Activated CD4-positive, alpha-beta T cell treated with anti-CD3 and anti-CD28 coated beads, Interleukin-2, amount 50 U/mL, for 16 hours (primary cell): ENCODE measurements at regions not wholly inside any gene's neighbourhood (a gene's known extent, or its start where the extent isn't known, plus 50 kb on each side); places are given as distances from the start of the nearest gene placed in this dataset.

Experiments used
- DNase-seq: peaks from one replicate; pipeline ENCODE4 v3.0.0-alpha.2; 2020

GRCh38 chr14:100400115-100400514 is 77.0 kb downstream of the SLC25A47 start:
- DNase-seq: no peak

- DNase-seq: no peak
Measured at GRCh38 chr14:100401031-100401692, 78.0 kb downstream of the SLC25A47 start.

GRCh38 chr14:100401792-100402191 is 78.7 kb downstream of the SLC25A47 start:
- DNase-seq: no peak

GRCh38 chr14:100402631-100403030 is 79.5 kb downstream of the SLC25A47 start:
- DNase-seq: no peak

- DNase-seq: no peak
Measured at GRCh38 chr14:100403105-100403504, 80.0 kb downstream of the SLC25A47 start.

- no peak for DNase-seq
Measured at GRCh38 chr14:100403802-100404365, 80.7 kb downstream of the SLC25A47 start.

- no peak for DNase-seq
Measured at GRCh38 chr14:100404419-100404818, 81.3 kb downstream of the SLC25A47 start.

- DNase-seq: no peak
Measured at GRCh38 chr14:100405760-100406455, 82.8 kb downstream of the SLC25A47 start.

- DNase-seq: peak; percentile 22
Measured at GRCh38 chr14:100406505-100407131, 83.5 kb downstream of the SLC25A47 start.

- DNase-seq: no peak
Measured at GRCh38 chr14:100407376-100408102, 84.4 kb downstream of the SLC25A47 start.

- DNase-seq: no peak
Measured at GRCh38 chr14:100408350-100409002, 85.3 kb downstream of the SLC25A47 start.

GRCh38 chr14:100409003-100409360 is 85.8 kb downstream of the SLC25A47 start:
- DNase-seq: no peak

GRCh38 chr14:100409651-100410050 is 86.5 kb downstream of the SLC25A47 start:
- no peak for DNase-seq

GRCh38 chr14:100410056-100410565 is 87.0 kb downstream of the SLC25A47 start:
- no peak for DNase-seq

- no peak for DNase-seq
Measured at GRCh38 chr14:100413699-100414098, 90.6 kb downstream of the SLC25A47 start.

- DNase-seq: no peak
Measured at GRCh38 chr14:100415226-100415625, 92.1 kb downstream of the SLC25A47 start.

GRCh38 chr14:100416081-100416680 is 93.0 kb downstream of the SLC25A47 start:
- no peak for DNase-seq

GRCh38 chr14:100416921-100417860 is 94.1 kb downstream of the SLC25A47 start:
- no peak for DNase-seq

GRCh38 chr14:100419856-100420255 is 96.7 kb downstream of the SLC25A47 start:
- no peak for DNase-seq

- no peak for DNase-seq
Measured at GRCh38 chr14:100421756-100422470, 98.8 kb downstream of the SLC25A47 start.
